Fibroblast of lung (primary cell): ENCODE measurements at regions not wholly inside any gene's neighbourhood (a gene's known extent, or its start where the extent isn't known, plus 50 kb on each side); places are given as distances from the start of the nearest gene placed in this dataset.

Source experiments
- DNase-seq, 2 donors: peaks; one replicate each; pipeline versions ENCODE4 v3.0.0 to v3.0.0-alpha.2; 2010; ENCODE audit warnings: low read depth in 2 of 2
- H2AFZ ChIP-seq: 2 replicates; pipeline ENCODE4 v1.5.1; 2012; ENCODE audit warnings: low read length, control low read depth, inconsistent platforms
- H3K27ac ChIP-seq: 2 replicates; pipeline ENCODE4 v1.5.1; 2011; ENCODE audit warnings: low read length, control low read depth; ENCODE audit not compliant: insufficient read depth
- H3K27me3 ChIP-seq: 2 replicates; pipeline ENCODE4 v1.5.1; 2011; ENCODE audit warnings: mild to moderate bottlenecking, low read length; ENCODE audit not compliant: control insufficient read depth, insufficient read depth
- H3K36me3 ChIP-seq: 2 replicates; pipeline ENCODE4 v1.5.1; 2011; ENCODE audit warnings: low read length; ENCODE audit not compliant: control insufficient read depth, insufficient read depth
- H3K4me1 ChIP-seq: 2 replicates; pipeline ENCODE4 v1.5.1; 2011; ENCODE audit warnings: low read length; ENCODE audit not compliant: control insufficient read depth, insufficient read depth; ENCODE audit errors: extremely low read depth
- H3K4me2 ChIP-seq: 2 replicates; pipeline ENCODE4 v1.5.1; 2011; ENCODE audit warnings: low read length, control low read depth; ENCODE audit not compliant: insufficient read depth; ENCODE audit errors: extremely low read depth
- H3K4me3 ChIP-seq, 4 experiments: fragments of 200-600 bp in 1 of 4; sonication (generic) in 1 of 4; replicated peaks in 1 of 4; 2 replicates each; pipeline ENCODE4 v1.5.1; 2011 to 2016; ENCODE audit warnings: low read length in 4 of 4, low read depth in 3 of 4, mild to moderate bottlenecking in 3 of 4, control low read depth in 2 of 4, inconsistent platforms in 1 of 4, mixed read lengths in 1 of 4; ENCODE audit not compliant: insufficient read depth in 1 of 4; ENCODE audit errors: control extremely low read depth in 1 of 4
- H3K79me2 ChIP-seq: 2 replicates; pipeline ENCODE4 v1.5.1; 2012; ENCODE audit warnings: mild to moderate bottlenecking, low read length, inconsistent platforms; ENCODE audit not compliant: control insufficient read depth, insufficient read depth
- H3K9ac ChIP-seq: 2 replicates; pipeline ENCODE4 v1.5.1; 2011; ENCODE audit warnings: mild to moderate bottlenecking, low read length, control low read depth; ENCODE audit not compliant: insufficient read depth
- H3K9me3 ChIP-seq: 2 replicates; pipeline ENCODE4 v1.5.1; 2012; ENCODE audit warnings: low read depth, low read length; ENCODE audit not compliant: control insufficient read depth, insufficient read depth
- H4K20me1 ChIP-seq: 2 replicates; pipeline ENCODE4 v1.5.1; 2011; ENCODE audit warnings: low read length; ENCODE audit not compliant: control insufficient read depth, insufficient read depth; ENCODE audit errors: extremely low read depth
- EZH2 ChIP-seq: IDR thresholded peaks from 2 replicates; pipeline ENCODE4 v1.5.1; 2012; ENCODE audit warnings: low read length, control low read depth, mild to moderate bottlenecking; ENCODE audit errors: missing control alignments
- TF ChIP-seq, protein P1 (sequence below), 2 donors: IDR thresholded peaks in 1 of 2; conservative IDR thresholded peaks in 1 of 2; 1 replicate in 1 of 2; 2 replicates in 1 of 2; pipeline ENCODE4 v1.5.1; 2011 to 2012; ENCODE audit warnings: low read length in 2 of 2, control low read depth in 1 of 2, inconsistent platforms in 1 of 2, low read depth in 1 of 2, mild to moderate bottlenecking in 1 of 2

DNA sequence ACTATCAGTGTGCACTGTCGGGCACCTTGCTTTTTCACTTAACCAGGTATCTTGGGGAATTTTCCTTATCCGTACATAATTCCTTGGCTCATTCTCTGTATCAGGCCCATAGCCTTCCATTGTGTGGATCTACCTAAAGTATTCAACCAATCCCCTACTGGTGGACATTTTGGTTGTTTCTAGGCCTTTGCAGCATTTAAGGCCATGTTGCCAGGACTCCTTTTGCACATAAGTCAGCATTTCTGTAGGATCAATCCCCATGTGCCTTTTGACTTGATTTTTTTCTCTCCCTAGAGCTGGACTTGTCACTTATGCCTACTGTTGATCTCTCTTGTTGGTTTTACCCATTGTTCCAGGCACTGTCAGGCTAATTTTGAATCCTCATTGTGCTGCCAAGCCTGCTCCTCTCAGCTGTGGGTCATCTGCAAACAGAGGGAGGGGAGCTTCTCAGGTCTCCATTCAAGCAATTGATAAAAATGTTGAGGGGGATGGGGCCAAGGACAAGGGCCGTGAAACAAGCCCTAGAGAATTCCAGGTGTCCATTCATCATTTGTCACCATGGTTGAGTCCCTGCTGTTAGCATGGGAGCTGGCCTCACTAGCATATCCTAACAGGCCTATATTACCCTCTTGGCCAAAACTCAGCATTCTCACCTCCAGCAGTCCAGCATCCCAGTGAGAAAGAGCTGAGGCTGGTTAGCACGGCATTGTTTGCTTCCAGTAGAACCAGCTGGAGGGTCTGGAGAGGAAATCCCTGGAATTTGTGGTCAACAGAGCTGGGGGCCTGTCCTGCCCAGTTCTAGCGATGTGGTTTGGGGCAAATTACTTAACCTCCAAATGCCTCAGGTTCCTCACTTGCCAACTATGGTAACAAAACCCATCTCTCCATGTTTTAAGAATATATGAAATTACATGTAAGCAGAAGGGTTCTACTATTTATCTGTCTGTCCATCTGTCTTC lies 178.4 kb downstream of the MRPL14 start:
- no peak for TF ChIP-seq EZH2
- TF ChIP-seq, protein P1, sequence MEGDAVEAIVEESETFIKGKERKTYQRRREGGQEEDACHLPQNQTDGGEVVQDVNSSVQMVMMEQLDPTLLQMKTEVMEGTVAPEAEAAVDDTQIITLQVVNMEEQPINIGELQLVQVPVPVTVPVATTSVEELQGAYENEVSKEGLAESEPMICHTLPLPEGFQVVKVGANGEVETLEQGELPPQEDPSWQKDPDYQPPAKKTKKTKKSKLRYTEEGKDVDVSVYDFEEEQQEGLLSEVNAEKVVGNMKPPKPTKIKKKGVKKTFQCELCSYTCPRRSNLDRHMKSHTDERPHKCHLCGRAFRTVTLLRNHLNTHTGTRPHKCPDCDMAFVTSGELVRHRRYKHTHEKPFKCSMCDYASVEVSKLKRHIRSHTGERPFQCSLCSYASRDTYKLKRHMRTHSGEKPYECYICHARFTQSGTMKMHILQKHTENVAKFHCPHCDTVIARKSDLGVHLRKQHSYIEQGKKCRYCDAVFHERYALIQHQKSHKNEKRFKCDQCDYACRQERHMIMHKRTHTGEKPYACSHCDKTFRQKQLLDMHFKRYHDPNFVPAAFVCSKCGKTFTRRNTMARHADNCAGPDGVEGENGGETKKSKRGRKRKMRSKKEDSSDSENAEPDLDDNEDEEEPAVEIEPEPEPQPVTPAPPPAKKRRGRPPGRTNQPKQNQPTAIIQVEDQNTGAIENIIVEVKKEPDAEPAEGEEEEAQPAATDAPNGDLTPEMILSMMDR (conservative IDR thresholded peaks at IDR 0.05 in 1 of 2, IDR thresholded peaks at IDR 0.05 in 1 of 2; ENCODE audit: low read depth in 1 of 2, low read length in 2 of 2): no peak
- no peak overlapping the region for H3K27ac ChIP-seq
- no peak overlapping the region for H3K4me3 ChIP-seq
- H3K27me3 ChIP-seq: no peaks in the 10 kb centered on the region
- H3K9ac ChIP-seq: no peak overlapping the region
- H2AFZ ChIP-seq: no peak overlapping the region
- DNase-seq: peak; percentile 32 to 87
- H3K4me1 ChIP-seq: no peaks in the 10 kb centered on the region
- H3K79me2 ChIP-seq: no peaks in the 10 kb centered on the region
- no peaks in the 10 kb centered on the region for H3K9me3 ChIP-seq
- H3K4me2 ChIP-seq: no peak overlapping the region
- no peaks in the 10 kb centered on the region for H3K36me3 ChIP-seq
- H4K20me1 ChIP-seq: no peaks in the 10 kb centered on the region

DNA sequence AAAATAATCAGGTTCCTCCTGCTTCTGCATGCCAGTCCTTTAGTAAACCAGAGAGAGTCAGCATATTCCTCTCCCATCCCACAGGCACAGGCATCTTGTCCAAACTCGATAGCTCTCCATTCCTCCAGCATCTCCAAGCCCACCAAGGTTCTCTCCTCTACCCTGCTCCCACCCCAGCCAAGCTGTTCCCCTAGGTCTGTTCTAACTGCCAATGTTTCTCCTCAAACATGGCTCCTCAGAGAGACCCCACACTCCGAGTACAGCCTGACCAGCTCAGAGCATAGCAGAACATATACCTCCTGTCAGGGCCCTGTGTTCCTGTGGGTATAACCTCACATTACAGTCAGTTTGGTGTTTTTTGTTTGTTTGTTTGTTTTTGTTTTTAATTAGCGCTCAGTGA lies 177.8 kb downstream of the VEGFA start:
- Histone ChIP-seq H3K36me3 (no peaks in the 10 kb centered on the region), H3K4me1 (no peaks in the 10 kb centered on the region), H2AFZ (no peak overlapping the region), H4K20me1 (no peaks in the 10 kb centered on the region), H3K27ac (no peak overlapping the region), H3K79me2 (no peaks in the 10 kb centered on the region), H3K4me2 (no peak overlapping the region), H3K9me3 (no peaks in the 10 kb centered on the region), H3K4me3 (no peak overlapping the region), H3K9ac (no peak overlapping the region), H3K27me3 (no peaks in the 10 kb centered on the region)
- TF ChIP-seq EZH2: no peak
- TF ChIP-seq, protein P1 (conservative IDR thresholded peaks at IDR 0.05 in 1 of 2, IDR thresholded peaks at IDR 0.05 in 1 of 2; ENCODE audit: low read depth in 1 of 2, low read length in 2 of 2): no peak
- no peak for DNase-seq

DNA sequence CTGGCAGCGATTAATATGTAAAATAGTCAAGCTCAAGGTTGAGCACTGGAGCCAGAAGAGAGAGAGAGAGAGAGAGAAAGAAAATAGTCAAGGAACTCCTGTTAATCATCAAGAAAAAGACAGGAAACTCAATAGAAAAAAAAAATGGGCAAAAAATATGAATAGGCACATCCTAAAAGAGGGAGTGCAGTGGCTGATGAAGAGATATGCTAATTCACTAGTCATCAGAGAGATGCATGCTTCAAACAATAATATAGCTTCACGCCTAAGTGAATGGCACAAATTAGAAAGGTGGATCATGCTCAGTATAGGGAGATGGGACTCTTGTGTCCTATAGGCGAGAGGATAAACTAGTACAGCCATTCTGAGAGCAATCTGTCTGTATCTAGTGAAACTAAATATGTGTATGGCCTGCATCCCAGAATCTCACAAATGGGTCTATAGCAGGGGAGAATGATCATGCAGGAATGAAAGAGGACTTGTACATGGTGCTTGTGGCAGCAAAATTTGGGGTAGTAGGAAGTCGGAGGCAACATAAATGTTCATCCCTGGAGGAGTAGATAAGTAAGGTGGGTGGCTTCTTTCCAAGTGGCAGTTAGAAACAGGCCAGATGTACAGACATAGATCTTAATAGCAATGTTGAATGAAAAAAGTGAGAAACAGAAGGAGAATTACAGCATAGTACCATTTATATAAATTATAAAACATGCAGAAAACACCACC lies 176.8 kb downstream of the VEGFA start:
- no peak overlapping the region for H2AFZ ChIP-seq
- no peaks in the 10 kb centered on the region for H3K4me1 ChIP-seq
- TF ChIP-seq EZH2: no peak
- TF ChIP-seq, protein P1 (conservative IDR thresholded peaks at IDR 0.05 in 1 of 2, IDR thresholded peaks at IDR 0.05 in 1 of 2; ENCODE audit: low read depth in 1 of 2, low read length in 2 of 2): no peak
- H3K4me3 ChIP-seq: no peak overlapping the region
- H3K9ac ChIP-seq: no peak overlapping the region
- no peak overlapping the region for H3K27ac ChIP-seq
- H3K79me2 ChIP-seq: no peaks in the 10 kb centered on the region
- no peak overlapping the region for H3K4me2 ChIP-seq
- H3K9me3 ChIP-seq: no peaks in the 10 kb centered on the region
- H3K36me3 ChIP-seq: no peaks in the 10 kb centered on the region
- no peaks in the 10 kb centered on the region for H3K27me3 ChIP-seq
- no peak for DNase-seq
- H4K20me1 ChIP-seq: no peaks in the 10 kb centered on the region
